ENCODE measurements at regions not wholly inside any gene's neighbourhood (a gene's known extent, or its start where the extent isn't known, plus 50 kb on each side); places are given as distances from the start of the nearest gene placed in this dataset.
"Not testable (repeated sequence)": the region's sequence is repeated elsewhere in the genome, so short reads cannot be mapped to it uniquely, and the experiment has no call there.

- 27 to 43% methylated on average over 7 of the region's 7 CpGs for WGBS, 2 donors
- Histone ChIP-seq H3K27ac (no peak overlapping the region), H3K9me3 (no peaks in the 10 kb centered on the region), H3K36me3 (ENCODE audit: low read depth, missing control alignments) (no peaks in the 10 kb centered on the region), H3K4me1 (no peaks in the 10 kb centered on the region), H3K27me3 (no peaks in the 10 kb centered on the region), H3K4me3 (peak overlapping the region; percentile 15)
- intact Hi-C loops (cut with DNase I; ENCODE audit: low total_unique reads): no loop called here
- no peak for TF ChIP-seq CTCF (IDR thresholded peaks at IDR 0.05)
- peak; percentile 17 for DNase-seq
Measured at GRCh38 chr10:47166405-47166777, 133.6 kb upstream of the GDF10 start.

- 65% methylated on average over 17 of the region's 17 CpGs for whole genome bisulfite sequencing, 2 donors
- peak overlapping the region; percentile 15 for H3K4me3 ChIP-seq
- H3K4me1 ChIP-seq; intact Hi-C loops (cut with DNase I; ENCODE audit: low total_unique reads); H3K27me3 ChIP-seq; H3K36me3 ChIP-seq (ENCODE audit: low read depth, missing control alignments); H3K27ac ChIP-seq; H3K9me3 ChIP-seq: not testable (repeated sequence)
- DNase-seq: peak; percentile 63
Measured at GRCh38 chr10:47166808-47167581, 133.0 kb upstream of the GDF10 start.

GRCh38 chr10:47167591-47167990 lies 132.4 kb upstream of the GDF10 start:
- H3K27ac ChIP-seq: no peak overlapping the region
- no peaks in the 10 kb centered on the region for H3K36me3 ChIP-seq (ENCODE audit: low read depth, missing control alignments)
- H3K4me1 ChIP-seq: no peaks in the 10 kb centered on the region
- TF ChIP-seq POLR2A (IDR thresholded peaks at IDR 0.05): no peak
- TF ChIP-seq CTCF (IDR thresholded peaks at IDR 0.05): no peak
- DNase-seq: no peak
- no peak overlapping the region for H3K4me3 ChIP-seq
- H3K27me3 ChIP-seq: no peaks in the 10 kb centered on the region
- H3K9me3 ChIP-seq: no peaks in the 10 kb centered on the region
- WGBS, 2 donors: 77 to 88% methylated on average over 2 of the region's 2 CpGs
- intact Hi-C loops (cut with DNase I; ENCODE audit: low total_unique reads): no loop called here

- no peak for TF ChIP-seq POLR2A (IDR thresholded peaks at IDR 0.05)
- no peak for TF ChIP-seq CTCF (IDR thresholded peaks at IDR 0.05)
- no peak for DNase-seq
- Histone ChIP-seq H3K4me3 (no peak overlapping the region), H3K9me3 (no peaks in the 10 kb centered on the region), H3K27ac (no peak overlapping the region), H3K27me3 (no peaks in the 10 kb centered on the region), H3K36me3 (ENCODE audit: low read depth, missing control alignments) (no peaks in the 10 kb centered on the region), H3K4me1 (no peaks in the 10 kb centered on the region)
- 84% methylated on average over 1 of the region's 1 CpG for WGBS, 2 donors
- intact Hi-C loops (cut with DNase I; ENCODE audit: low total_unique reads): no loop called here
Measured at GRCh38 chr10:47169581-47169980, 130.4 kb upstream of the GDF10 start.

GRCh38 chr10:47173929-47174442 lies 126.0 kb upstream of the GDF10 start:
- 65 to 72% methylated on average over 6 of the region's 6 CpGs for WGBS, 2 donors

More at GRCh38 chr10:47173929-47174442, 126.0 kb upstream of the GDF10 start:
- intact Hi-C loops (cut with DNase I; ENCODE audit: low total_unique reads): no loop called here
- Histone ChIP-seq H3K9me3 (no peaks in the 10 kb centered on the region), H3K4me3 (no peak overlapping the region), H3K36me3 (ENCODE audit: low read depth, missing control alignments) (no peaks in the 10 kb centered on the region), H3K4me1 (no peaks in the 10 kb centered on the region), H3K27ac (no peak overlapping the region), H3K27me3 (no peaks in the 10 kb centered on the region)
- no peak for TF ChIP-seq CTCF (IDR thresholded peaks at IDR 0.05)
- TF ChIP-seq POLR2A (IDR thresholded peaks at IDR 0.05): no peak
- no peak for DNase-seq
